ENCODE measurements at regions not wholly inside any gene's neighbourhood (a gene's known extent, or its start where the extent isn't known, plus 50 kb on each side); places are given as distances from the start of the nearest gene placed in this dataset.
A peak's percentile ranks its signal among the peaks of the same experiment; 100 is the strongest.

GRCh38 chr20:51223183-51223720 is 200.3 kb upstream of the KCNG1 start:
- Histone ChIP-seq H3K27me3 (replicated peaks; ENCODE audit: control insufficient read depth, insufficient read depth, low read length, poor library complexity, severe bottlenecking) (peaks cover 4% of the 10 kb centered on the region), H3K36me3 (ENCODE audit: control insufficient read depth, insufficient read depth, low read length) (no peaks in the 10 kb centered on the region), H3K9me3 (ENCODE audit: control insufficient read depth, low read length) (no peaks in the 10 kb centered on the region), H3K27ac (ENCODE audit: insufficient read depth, low read length, poor library complexity, severe bottlenecking) (no peak overlapping the region), H3K4me3 (ENCODE audit: insufficient read depth, low read depth, low read length, poor library complexity, severe bottlenecking) (no peak overlapping the region), H3K4me1 (ENCODE audit: control insufficient read depth, insufficient read depth, low read length, poor library complexity, severe bottlenecking) (peaks cover 5% of the 10 kb centered on the region)
- DNase-seq, result no peak

- no peak overlapping the region for H3K27ac ChIP-seq (ENCODE audit: insufficient read depth, low read length, poor library complexity, severe bottlenecking)
- H3K27me3 ChIP-seq (replicated peaks; ENCODE audit: control insufficient read depth, insufficient read depth, low read length, poor library complexity, severe bottlenecking), result peaks cover 4% of the 10 kb centered on the region
- H3K9me3 ChIP-seq (ENCODE audit: control insufficient read depth, low read length), result no peaks in the 10 kb centered on the region
- H3K36me3 ChIP-seq (ENCODE audit: control insufficient read depth, insufficient read depth, low read length), result no peaks in the 10 kb centered on the region
- no peak for DNase-seq
- peaks cover 5% of the 10 kb centered on the region for H3K4me1 ChIP-seq (ENCODE audit: control insufficient read depth, insufficient read depth, low read length, poor library complexity, severe bottlenecking)
- H3K4me3 ChIP-seq (ENCODE audit: insufficient read depth, low read depth, low read length, poor library complexity, severe bottlenecking), result no peak overlapping the region
Observed at GRCh38 chr20:51221791-51222408, 199.0 kb upstream of the KCNG1 start.

- Histone ChIP-seq H3K4me3 (ENCODE audit: insufficient read depth, low read depth, low read length, poor library complexity, severe bottlenecking) (no peak overlapping the region), H3K4me1 (ENCODE audit: control insufficient read depth, insufficient read depth, low read length, poor library complexity, severe bottlenecking) (peaks cover 5% of the 10 kb centered on the region), H3K27me3 (replicated peaks; ENCODE audit: control insufficient read depth, insufficient read depth, low read length, poor library complexity, severe bottlenecking) (peaks cover 4% of the 10 kb centered on the region), H3K27ac (ENCODE audit: insufficient read depth, low read length, poor library complexity, severe bottlenecking) (no peak overlapping the region), H3K9me3 (ENCODE audit: control insufficient read depth, low read length) (no peaks in the 10 kb centered on the region), H3K36me3 (ENCODE audit: control insufficient read depth, insufficient read depth, low read length) (no peaks in the 10 kb centered on the region)
- DNase-seq, result no peak
Observed at GRCh38 chr20:51221103-51221502, 198.2 kb upstream of the KCNG1 start.

- Histone ChIP-seq H3K9me3 (ENCODE audit: control insufficient read depth, low read length) (no peaks in the 10 kb centered on the region), H3K4me3 (ENCODE audit: insufficient read depth, low read depth, low read length, poor library complexity, severe bottlenecking) (no peak overlapping the region), H3K4me1 (ENCODE audit: control insufficient read depth, insufficient read depth, low read length, poor library complexity, severe bottlenecking) (peaks cover 5% of the 10 kb centered on the region), H3K27me3 (replicated peaks; ENCODE audit: control insufficient read depth, insufficient read depth, low read length, poor library complexity, severe bottlenecking) (peaks cover 6% of the 10 kb centered on the region), H3K27ac (ENCODE audit: insufficient read depth, low read length, poor library complexity, severe bottlenecking) (no peak overlapping the region), H3K36me3 (ENCODE audit: control insufficient read depth, insufficient read depth, low read length) (no peaks in the 10 kb centered on the region)
- peak in 2 of 3 donors; percentile 2 to 6 for DNase-seq
Observed at GRCh38 chr20:51220293-51220706, 197.4 kb upstream of the KCNG1 start.

- Histone ChIP-seq H3K36me3 (ENCODE audit: control insufficient read depth, insufficient read depth, low read length) (no peaks in the 10 kb centered on the region), H3K27me3 (replicated peaks; ENCODE audit: control insufficient read depth, insufficient read depth, low read length, poor library complexity, severe bottlenecking) (peaks cover 6% of the 10 kb centered on the region), H3K27ac (ENCODE audit: insufficient read depth, low read length, poor library complexity, severe bottlenecking) (no peak overlapping the region), H3K4me3 (ENCODE audit: insufficient read depth, low read depth, low read length, poor library complexity, severe bottlenecking) (no peak overlapping the region), H3K9me3 (ENCODE audit: control insufficient read depth, low read length) (no peaks in the 10 kb centered on the region), H3K4me1 (ENCODE audit: control insufficient read depth, insufficient read depth, low read length, poor library complexity, severe bottlenecking) (peaks cover 5% of the 10 kb centered on the region)
- DNase-seq, result no peak
Observed at GRCh38 chr20:51219544-51219943, 196.6 kb upstream of the KCNG1 start.

GRCh38 chr20:51218603-51219002 is 195.7 kb upstream of the KCNG1 start:
- Histone ChIP-seq H3K36me3 (ENCODE audit: control insufficient read depth, insufficient read depth, low read length) (no peaks in the 10 kb centered on the region), H3K4me3 (ENCODE audit: insufficient read depth, low read depth, low read length, poor library complexity, severe bottlenecking) (no peak overlapping the region), H3K9me3 (ENCODE audit: control insufficient read depth, low read length) (no peaks in the 10 kb centered on the region), H3K4me1 (ENCODE audit: control insufficient read depth, insufficient read depth, low read length, poor library complexity, severe bottlenecking) (peaks cover 5% of the 10 kb centered on the region), H3K27me3 (replicated peaks; ENCODE audit: control insufficient read depth, insufficient read depth, low read length, poor library complexity, severe bottlenecking) (peaks cover 6% of the 10 kb centered on the region), H3K27ac (ENCODE audit: insufficient read depth, low read length, poor library complexity, severe bottlenecking) (no peak overlapping the region)
- no peak for DNase-seq

- Histone ChIP-seq H3K27me3 (replicated peaks; ENCODE audit: control insufficient read depth, insufficient read depth, low read length, poor library complexity, severe bottlenecking) (peaks cover 6% of the 10 kb centered on the region), H3K36me3 (ENCODE audit: control insufficient read depth, insufficient read depth, low read length) (no peaks in the 10 kb centered on the region), H3K4me3 (ENCODE audit: insufficient read depth, low read depth, low read length, poor library complexity, severe bottlenecking) (no peak overlapping the region), H3K4me1 (ENCODE audit: control insufficient read depth, insufficient read depth, low read length, poor library complexity, severe bottlenecking) (peaks cover 5% of the 10 kb centered on the region), H3K27ac (ENCODE audit: insufficient read depth, low read length, poor library complexity, severe bottlenecking) (no peak overlapping the region), H3K9me3 (ENCODE audit: control insufficient read depth, low read length) (no peaks in the 10 kb centered on the region)
- no peak for DNase-seq
Observed at GRCh38 chr20:51217347-51218045, 194.6 kb upstream of the KCNG1 start.

- peaks cover 6% of the 10 kb centered on the region for H3K27me3 ChIP-seq (replicated peaks; ENCODE audit: control insufficient read depth, insufficient read depth, low read length, poor library complexity, severe bottlenecking)
- no peaks in the 10 kb centered on the region for H3K36me3 ChIP-seq (ENCODE audit: control insufficient read depth, insufficient read depth, low read length)
- H3K4me3 ChIP-seq (ENCODE audit: insufficient read depth, low read depth, low read length, poor library complexity, severe bottlenecking), result no peak overlapping the region
- H3K9me3 ChIP-seq (ENCODE audit: control insufficient read depth, low read length), result no peaks in the 10 kb centered on the region
- peaks cover 5% of the 10 kb centered on the region for H3K4me1 ChIP-seq (ENCODE audit: control insufficient read depth, insufficient read depth, low read length, poor library complexity, severe bottlenecking)
- no peak overlapping the region for H3K27ac ChIP-seq (ENCODE audit: insufficient read depth, low read length, poor library complexity, severe bottlenecking)
- no peak for DNase-seq
Observed at GRCh38 chr20:51216850-51217249, 193.9 kb upstream of the KCNG1 start.

GRCh38 chr20:51212816-51213215 is 189.9 kb upstream of the KCNG1 start:
- no peak overlapping the region for H3K27ac ChIP-seq (ENCODE audit: insufficient read depth, low read length, poor library complexity, severe bottlenecking)
- H3K36me3 ChIP-seq (ENCODE audit: control insufficient read depth, insufficient read depth, low read length), result no peaks in the 10 kb centered on the region
- H3K27me3 ChIP-seq (replicated peaks; ENCODE audit: control insufficient read depth, insufficient read depth, low read length, poor library complexity, severe bottlenecking), result peaks cover 2% of the 10 kb centered on the region
- no peak for DNase-seq
- H3K9me3 ChIP-seq (ENCODE audit: control insufficient read depth, low read length), result no peaks in the 10 kb centered on the region
- H3K4me3 ChIP-seq (ENCODE audit: insufficient read depth, low read depth, low read length, poor library complexity, severe bottlenecking), result no peak overlapping the region
- H3K4me1 ChIP-seq (ENCODE audit: control insufficient read depth, insufficient read depth, low read length, poor library complexity, severe bottlenecking), result no peaks in the 10 kb centered on the region

GRCh38 chr20:51211191-51211590 is 188.3 kb upstream of the KCNG1 start:
- H3K4me3 ChIP-seq (ENCODE audit: insufficient read depth, low read depth, low read length, poor library complexity, severe bottlenecking), result no peak overlapping the region
- no peak for DNase-seq
- H3K9me3 ChIP-seq (ENCODE audit: control insufficient read depth, low read length), result no peaks in the 10 kb centered on the region
- H3K36me3 ChIP-seq (ENCODE audit: control insufficient read depth, insufficient read depth, low read length), result no peaks in the 10 kb centered on the region
- no peaks in the 10 kb centered on the region for H3K4me1 ChIP-seq (ENCODE audit: control insufficient read depth, insufficient read depth, low read length, poor library complexity, severe bottlenecking)
- H3K27me3 ChIP-seq (replicated peaks; ENCODE audit: control insufficient read depth, insufficient read depth, low read length, poor library complexity, severe bottlenecking), result peaks cover 2% of the 10 kb centered on the region
- no peak overlapping the region for H3K27ac ChIP-seq (ENCODE audit: insufficient read depth, low read length, poor library complexity, severe bottlenecking)
